GM18861 (cell line): ENCODE measurements at regions not wholly inside any gene's neighbourhood (a gene's known extent, or its start where the extent isn't known, plus 50 kb on each side); places are given as distances from the start of the nearest gene placed in this dataset.

ENCODE experiments used
- ATAC-seq: cut with Tn5 transposase; IDR thresholded peaks from one replicate; pipeline ENCODE4 v1.9.1; 2021; ENCODE audit not compliant: unreplicated experiment

GRCh38 chr2:144163592-144163991 lies 356.3 kb downstream of the ZEB2 start:
- no peak for ATAC-seq

GRCh38 chr2:144162652-144163051 lies 357.3 kb downstream of the ZEB2 start:
- peak; percentile 63 for ATAC-seq

GRCh38 chr2:144161061-144161460 lies 358.9 kb downstream of the ZEB2 start:
- no peak for ATAC-seq

- ATAC-seq, result no peak
Measured at GRCh38 chr2:144159240-144159639, 360.7 kb downstream of the ZEB2 start.

- ATAC-seq, result no peak
Measured at GRCh38 chr2:144158096-144158495, 361.8 kb downstream of the ZEB2 start.

GRCh38 chr2:144156736-144157640 lies 362.9 kb downstream of the ZEB2 start:
- ATAC-seq, result no peak

- ATAC-seq, result no peak
Measured at GRCh38 chr2:144154205-144154604, 365.7 kb downstream of the ZEB2 start.

GRCh38 chr2:144152817-144153271 lies 367.1 kb downstream of the ZEB2 start:
- ATAC-seq, result no peak

- ATAC-seq, result no peak
Measured at GRCh38 chr2:144151851-144152250, 368.1 kb downstream of the ZEB2 start.

GRCh38 chr2:144151405-144151804 lies 368.5 kb downstream of the ZEB2 start:
- no peak for ATAC-seq

GRCh38 chr2:144147356-144147755 lies 372.6 kb downstream of the ZEB2 start:
- no peak for ATAC-seq

GRCh38 chr2:144146876-144147275 lies 373.0 kb downstream of the ZEB2 start:
- no peak for ATAC-seq

GRCh38 chr2:144146076-144146475 lies 373.8 kb downstream of the ZEB2 start:
- ATAC-seq, result no peak

GRCh38 chr2:144143294-144144151 lies 376.4 kb downstream of the ZEB2 start:
- no peak for ATAC-seq

- no peak for ATAC-seq
Measured at GRCh38 chr2:144140891-144141290, 379.0 kb downstream of the ZEB2 start.

- ATAC-seq, result no peak
Measured at GRCh38 chr2:144137705-144138428, 382.1 kb downstream of the ZEB2 start.

- ATAC-seq, result no peak
Measured at GRCh38 chr2:144137272-144137671, 382.6 kb downstream of the ZEB2 start.

- ATAC-seq, result no peak
Measured at GRCh38 chr2:144136297-144137010, 383.5 kb downstream of the ZEB2 start.

- ATAC-seq, result no peak
Measured at GRCh38 chr2:144133936-144134665, 385.8 kb downstream of the ZEB2 start.

GRCh38 chr2:144132357-144132756 lies 387.6 kb downstream of the ZEB2 start:
- no peak for ATAC-seq
